ENCODE measurements at regions not wholly inside any gene's neighbourhood (a gene's known extent, or its start where the extent isn't known, plus 50 kb on each side); places are given as distances from the start of the nearest gene placed in this dataset.

- DNase-seq (ENCODE audit: low spot score), result no peak
- FAIRE-seq, result no peak
Observed at GRCh38 chr12:81962126-81962856, 203.1 kb upstream of the PPFIA2 start.

- FAIRE-seq (no peak), DNase-seq (ENCODE audit: low spot score) (no peak)
Observed at GRCh38 chr12:81958406-81958805, 199.3 kb upstream of the PPFIA2 start.

- FAIRE-seq, result no peak
Observed at GRCh38 chr12:81957631-81958030, 198.5 kb upstream of the PPFIA2 start.

GRCh38 chr12:81956468-81956860 lies 197.3 kb upstream of the PPFIA2 start:
- no peak for FAIRE-seq
- DNase-seq (ENCODE audit: low spot score), result no peak

More at GRCh38 chr12:81957631-81958030, 198.5 kb upstream of the PPFIA2 start:
- no peak for DNase-seq (ENCODE audit: low spot score)

GRCh38 chr12:81953541-81953940 lies 194.4 kb upstream of the PPFIA2 start:
- FAIRE-seq (peak; percentile 57), DNase-seq (ENCODE audit: low spot score) (peak; percentile 75)

- FAIRE-seq (no peak), DNase-seq (ENCODE audit: low spot score) (no peak)
Observed at GRCh38 chr12:81950871-81951270, 191.7 kb upstream of the PPFIA2 start.

GRCh38 chr12:81949841-81950308 lies 190.7 kb upstream of the PPFIA2 start:
- DNase-seq (ENCODE audit: low spot score) (no peak), FAIRE-seq (no peak)

GRCh38 chr12:81949416-81949815 lies 190.3 kb upstream of the PPFIA2 start:
- FAIRE-seq (no peak), DNase-seq (ENCODE audit: low spot score) (no peak)

- FAIRE-seq (no peak), DNase-seq (ENCODE audit: low spot score) (no peak)
Observed at GRCh38 chr12:81944886-81945285, 185.7 kb upstream of the PPFIA2 start.

GRCh38 chr12:81942594-81942993 lies 183.4 kb upstream of the PPFIA2 start:
- FAIRE-seq (no peak), DNase-seq (ENCODE audit: low spot score) (peak; percentile 8)

- DNase-seq (ENCODE audit: low spot score), result no peak
- FAIRE-seq, result no peak
Observed at GRCh38 chr12:81930037-81930436, 170.9 kb upstream of the PPFIA2 start.

- FAIRE-seq, result no peak
- DNase-seq (ENCODE audit: low spot score), result no peak
Observed at GRCh38 chr12:81896771-81897170, 137.6 kb upstream of the PPFIA2 start.

- no peak for FAIRE-seq
Observed at GRCh38 chr12:81888961-81889360, 129.8 kb upstream of the PPFIA2 start.

GRCh38 chr12:81888106-81888740 lies 129.1 kb upstream of the PPFIA2 start:
- DNase-seq (ENCODE audit: low spot score) (peak; percentile 54), FAIRE-seq (peak; percentile 46)

More at GRCh38 chr12:81888961-81889360, 129.8 kb upstream of the PPFIA2 start:
- no peak for DNase-seq (ENCODE audit: low spot score)

- DNase-seq (ENCODE audit: low spot score) (no peak), FAIRE-seq (no peak)
Observed at GRCh38 chr12:81874586-81874985, 115.4 kb upstream of the PPFIA2 start.

- DNase-seq (ENCODE audit: low spot score) (no peak), FAIRE-seq (peak; percentile 44)
Observed at GRCh38 chr12:81874166-81874565, 115.0 kb upstream of the PPFIA2 start.

- FAIRE-seq (no peak), DNase-seq (ENCODE audit: low spot score) (no peak)
Observed at GRCh38 chr12:81872400-81872799, 113.2 kb upstream of the PPFIA2 start.

- no peak for FAIRE-seq
- DNase-seq (ENCODE audit: low spot score), result no peak
Observed at GRCh38 chr12:81866081-81866480, 106.9 kb upstream of the PPFIA2 start.

GRCh38 chr12:81863406-81863805 lies 104.3 kb upstream of the PPFIA2 start:
- peak; percentile 53 for DNase-seq (ENCODE audit: low spot score)

GRCh38 chr12:81859521-81859920 lies 100.4 kb upstream of the PPFIA2 start:
- DNase-seq (ENCODE audit: low spot score), result no peak
- no peak for FAIRE-seq

More at GRCh38 chr12:81863406-81863805, 104.3 kb upstream of the PPFIA2 start:
- peak; percentile 62 for FAIRE-seq

- no peak for DNase-seq (ENCODE audit: low spot score)
- no peak for FAIRE-seq
Observed at GRCh38 chr12:81843599-81843998, 84.4 kb upstream of the PPFIA2 start.

- no peak for FAIRE-seq
- no peak for DNase-seq (ENCODE audit: low spot score)
Observed at GRCh38 chr12:81835783-81836182, 76.6 kb upstream of the PPFIA2 start.
